ENCODE measurements at regions not wholly inside any gene's neighbourhood (a gene's known extent, or its start where the extent isn't known, plus 50 kb on each side); places are given as distances from the start of the nearest gene placed in this dataset.

- Histone ChIP-seq H3K27ac (no peak overlapping the region), H3K9me3 (ENCODE audit: severe bottlenecking) (no peaks in the 10 kb centered on the region)
- TF ChIP-seq CTCF (IDR thresholded peaks at IDR 0.05; ENCODE audit: low read depth, low read length) = no peak
These were observed 488.1 kb upstream of the GRM3 start for GRCh38 chr7:86155623-86156022.

GRCh38 chr7:86152926-86153325, 490.8 kb upstream of the GRM3 start:
- Histone ChIP-seq H3K27ac (no peak overlapping the region), H3K9me3 (ENCODE audit: severe bottlenecking) (no peaks in the 10 kb centered on the region), H3K4me3 (ENCODE audit: low read depth, low read length) (no peak overlapping the region), H3K36me3 (no peaks in the 10 kb centered on the region), H3K27me3 (ENCODE audit: insufficient read depth, low read depth, severe bottlenecking) (no peaks in the 10 kb centered on the region)
- TF ChIP-seq CTCF (IDR thresholded peaks at IDR 0.05; ENCODE audit: low read depth, low read length) = no peak
- DNase-seq = no peak

More at GRCh38 chr7:86155623-86156022, 488.1 kb upstream of the GRM3 start:
- Histone ChIP-seq H3K4me3 (ENCODE audit: low read depth, low read length) (no peak overlapping the region), H3K27me3 (ENCODE audit: insufficient read depth, low read depth, severe bottlenecking) (no peaks in the 10 kb centered on the region), H3K36me3 (no peaks in the 10 kb centered on the region)
- no peak for DNase-seq

GRCh38 chr7:86149024-86149665, 494.6 kb upstream of the GRM3 start:
- no peak for DNase-seq
- Histone ChIP-seq H3K4me3 (ENCODE audit: low read depth, low read length) (no peak overlapping the region), H3K27me3 (ENCODE audit: insufficient read depth, low read depth, severe bottlenecking) (no peaks in the 10 kb centered on the region), H3K36me3 (no peaks in the 10 kb centered on the region), H3K9me3 (ENCODE audit: severe bottlenecking) (no peaks in the 10 kb centered on the region), H3K27ac (no peak overlapping the region)
- no peak for TF ChIP-seq CTCF (IDR thresholded peaks at IDR 0.05; ENCODE audit: low read depth, low read length)

- Histone ChIP-seq H3K4me3 (ENCODE audit: low read depth, low read length) (no peak overlapping the region), H3K9me3 (ENCODE audit: severe bottlenecking) (no peaks in the 10 kb centered on the region), H3K27me3 (ENCODE audit: insufficient read depth, low read depth, severe bottlenecking) (no peaks in the 10 kb centered on the region), H3K27ac (no peak overlapping the region), H3K36me3 (no peaks in the 10 kb centered on the region)
- no peak for TF ChIP-seq CTCF (IDR thresholded peaks at IDR 0.05; ENCODE audit: low read depth, low read length)
- DNase-seq = no peak
These were observed 495.2 kb upstream of the GRM3 start for GRCh38 chr7:86148501-86148900.

- Histone ChIP-seq H3K4me3 (ENCODE audit: low read depth, low read length) (no peak overlapping the region), H3K36me3 (no peaks in the 10 kb centered on the region), H3K27ac (no peak overlapping the region), H3K9me3 (ENCODE audit: severe bottlenecking) (no peaks in the 10 kb centered on the region), H3K27me3 (ENCODE audit: insufficient read depth, low read depth, severe bottlenecking) (no peaks in the 10 kb centered on the region)
- TF ChIP-seq CTCF (IDR thresholded peaks at IDR 0.05; ENCODE audit: low read depth, low read length) = no peak
- DNase-seq = no peak
These were observed 506.4 kb upstream of the GRM3 start for GRCh38 chr7:86137343-86137742.

GRCh38 chr7:86130268-86130667, 513.4 kb upstream of the GRM3 start:
- Histone ChIP-seq H3K36me3 (no peaks in the 10 kb centered on the region), H3K4me3 (ENCODE audit: low read depth, low read length) (no peak overlapping the region), H3K27me3 (ENCODE audit: insufficient read depth, low read depth, severe bottlenecking) (no peaks in the 10 kb centered on the region), H3K9me3 (ENCODE audit: severe bottlenecking) (no peaks in the 10 kb centered on the region), H3K27ac (no peak overlapping the region)
- no peak for DNase-seq
- no peak for TF ChIP-seq CTCF (IDR thresholded peaks at IDR 0.05; ENCODE audit: low read depth, low read length)
